Hepatocyte (in vitro differentiated cells): ENCODE measurements at regions not wholly inside any gene's neighbourhood (a gene's known extent, or its start where the extent isn't known, plus 50 kb on each side); places are given as distances from the start of the nearest gene placed in this dataset.

Experiments
- DNase-seq: peaks from one replicate; pipeline ENCODE4 v3.0.0-alpha.2; 2016; ENCODE audit warnings: low spot score
- H2AFZ ChIP-seq: fragments of 200-600 bp; sonication (generic); 2 replicates; pipeline ENCODE4 v1.6.0; 2016; ENCODE audit warnings: antibody characterized with exemption, mild to moderate bottlenecking
- H3K27ac ChIP-seq: fragments of 200-600 bp; sonication (generic); 2 replicates; pipeline ENCODE4 v1.5.1; 2016; ENCODE audit warnings: mild to moderate bottlenecking
- H3K27me3 ChIP-seq: fragments of 200-600 bp; sonication (generic); 2 replicates; pipeline ENCODE4 v1.6.1; 2016
- H3K36me3 ChIP-seq: fragments of 200-600 bp; sonication (generic); replicated peaks from 2 replicates; pipeline ENCODE4 v1.5.1; 2016; ENCODE audit warnings: low read depth; ENCODE audit not compliant: insufficient read depth
- H3K4me1 ChIP-seq: fragments of 200-600 bp; sonication (generic); 2 replicates; pipeline ENCODE4 v1.5.1; 2016; ENCODE audit warnings: mild to moderate bottlenecking, moderate library complexity; ENCODE audit not compliant: insufficient read depth
- H3K4me2 ChIP-seq: fragments of 200-600 bp; sonication (generic); 2 replicates; pipeline ENCODE4 v1.6.0; 2016
- H3K4me3 ChIP-seq: fragments of 200-600 bp; sonication (generic); 2 replicates; pipeline ENCODE4 v1.5.1; 2016; ENCODE audit warnings: mild to moderate bottlenecking
- H3K79me2 ChIP-seq: fragments of 200-600 bp; sonication (generic); 2 replicates; pipeline ENCODE4 v1.6.0; 2017; ENCODE audit warnings: mild to moderate bottlenecking
- H3K9me2 ChIP-seq: fragments of 200-600 bp; sonication (generic); replicated peaks from 2 replicates; pipeline ENCODE4 v1.6.0; 2017; ENCODE audit warnings: mild to moderate bottlenecking; ENCODE audit not compliant: insufficient read depth
- H3K9me3 ChIP-seq: fragments of 200-600 bp; sonication (generic); 2 replicates; pipeline ENCODE4 v1.5.1; 2016; ENCODE audit warnings: low read depth, mild to moderate bottlenecking
- H4K20me1 ChIP-seq: fragments of 200-600 bp; sonication (generic); 2 replicates; pipeline ENCODE4 v1.6.0; 2016; ENCODE audit warnings: mild to moderate bottlenecking; ENCODE audit not compliant: insufficient read depth, poor library complexity, severe bottlenecking
- EZH2 ChIP-seq: fragments of 200-600 bp; sonication (generic); IDR thresholded peaks from 2 replicates; pipeline ENCODE4 v1.6.1; 2016; ENCODE audit warnings: antibody characterized with exemption, mild to moderate bottlenecking, borderline replicate concordance
- EZH2phosphoT487 ChIP-seq: fragments of 200-600 bp; sonication (generic); IDR thresholded peaks from one replicate; pipeline ENCODE4 v1.6.1; 2018; ENCODE audit warnings: antibody characterized with exemption, mild to moderate bottlenecking, low read depth, moderate library complexity; ENCODE audit not compliant: unreplicated experiment, severe bottlenecking
- WGBS: methylation state at CpG from one replicate; pipeline ENCODE4 v1.1.6; 2016; ENCODE audit warnings: low lambda C conversion rate; ENCODE audit errors: missing lambda C conversion rate; 5-methylcytosine and 5-hydroxymethylcytosine counted together
- TF ChIP-seq, protein P1 (sequence below): fragments of 200-600 bp; sonication (generic); IDR thresholded peaks from 2 replicates; pipeline ENCODE4 v1.5.1; 2016; ENCODE audit warnings: antibody characterized with exemption, mild to moderate bottlenecking; ENCODE audit not compliant: poor library complexity

- 46% methylated on average over 1 of the region's 1 CpG for WGBS
- no peak for TF ChIP-seq EZH2
- TF ChIP-seq, protein P1, sequence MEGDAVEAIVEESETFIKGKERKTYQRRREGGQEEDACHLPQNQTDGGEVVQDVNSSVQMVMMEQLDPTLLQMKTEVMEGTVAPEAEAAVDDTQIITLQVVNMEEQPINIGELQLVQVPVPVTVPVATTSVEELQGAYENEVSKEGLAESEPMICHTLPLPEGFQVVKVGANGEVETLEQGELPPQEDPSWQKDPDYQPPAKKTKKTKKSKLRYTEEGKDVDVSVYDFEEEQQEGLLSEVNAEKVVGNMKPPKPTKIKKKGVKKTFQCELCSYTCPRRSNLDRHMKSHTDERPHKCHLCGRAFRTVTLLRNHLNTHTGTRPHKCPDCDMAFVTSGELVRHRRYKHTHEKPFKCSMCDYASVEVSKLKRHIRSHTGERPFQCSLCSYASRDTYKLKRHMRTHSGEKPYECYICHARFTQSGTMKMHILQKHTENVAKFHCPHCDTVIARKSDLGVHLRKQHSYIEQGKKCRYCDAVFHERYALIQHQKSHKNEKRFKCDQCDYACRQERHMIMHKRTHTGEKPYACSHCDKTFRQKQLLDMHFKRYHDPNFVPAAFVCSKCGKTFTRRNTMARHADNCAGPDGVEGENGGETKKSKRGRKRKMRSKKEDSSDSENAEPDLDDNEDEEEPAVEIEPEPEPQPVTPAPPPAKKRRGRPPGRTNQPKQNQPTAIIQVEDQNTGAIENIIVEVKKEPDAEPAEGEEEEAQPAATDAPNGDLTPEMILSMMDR: no peak
- no peak for TF ChIP-seq EZH2phosphoT487
- Histone ChIP-seq H3K9me2 (no peaks in the 10 kb centered on the region), H3K79me2 (no peaks in the 10 kb centered on the region), H3K9me3 (no peaks in the 10 kb centered on the region), H4K20me1 (no peaks in the 10 kb centered on the region), H3K4me1 (no peaks in the 10 kb centered on the region), H3K27me3 (no peaks in the 10 kb centered on the region), H3K36me3 (no peaks in the 10 kb centered on the region), H3K4me3 (no peak overlapping the region), H3K27ac (no peak overlapping the region), H3K4me2 (no peak overlapping the region), H2AFZ (no peak overlapping the region)
- DNase-seq: no peak
Observed at GRCh38 chr11:37598381-37598780, 1000.3 kb upstream of the RAG2 start.

DNA sequence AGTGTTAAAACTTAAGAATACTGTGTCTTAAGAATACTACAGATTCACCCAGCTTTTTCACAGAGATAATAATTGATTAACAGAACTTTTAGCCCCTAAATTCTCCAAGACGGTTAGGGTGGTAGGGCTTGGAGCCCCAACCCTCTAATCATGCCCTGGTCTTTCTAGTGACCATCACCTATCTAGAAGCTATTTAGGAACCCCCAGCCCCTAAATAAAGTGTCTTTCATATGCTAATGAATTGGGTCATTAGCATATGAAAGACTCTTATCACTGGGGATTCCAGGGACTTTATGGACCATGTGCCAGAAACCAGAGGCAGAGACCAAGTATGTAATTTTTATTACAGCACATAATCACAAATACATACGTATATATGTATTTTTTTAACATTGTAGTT lies 999.7 kb upstream of the RAG2 start:
- TF ChIP-seq, protein P1: no peak
- TF ChIP-seq EZH2phosphoT487 (no peak), EZH2 (no peak)
- Histone ChIP-seq H3K4me3 (no peak overlapping the region), H3K9me2 (no peaks in the 10 kb centered on the region), H3K27me3 (no peaks in the 10 kb centered on the region), H2AFZ (no peak overlapping the region), H3K4me1 (no peaks in the 10 kb centered on the region), H3K4me2 (no peak overlapping the region), H4K20me1 (no peaks in the 10 kb centered on the region), H3K36me3 (no peaks in the 10 kb centered on the region), H3K9me3 (no peaks in the 10 kb centered on the region), H3K27ac (no peak overlapping the region), H3K79me2 (no peaks in the 10 kb centered on the region)
- DNase-seq: no peak
- WGBS: 60% methylated on average over 2 of the region's 2 CpGs

DNA sequence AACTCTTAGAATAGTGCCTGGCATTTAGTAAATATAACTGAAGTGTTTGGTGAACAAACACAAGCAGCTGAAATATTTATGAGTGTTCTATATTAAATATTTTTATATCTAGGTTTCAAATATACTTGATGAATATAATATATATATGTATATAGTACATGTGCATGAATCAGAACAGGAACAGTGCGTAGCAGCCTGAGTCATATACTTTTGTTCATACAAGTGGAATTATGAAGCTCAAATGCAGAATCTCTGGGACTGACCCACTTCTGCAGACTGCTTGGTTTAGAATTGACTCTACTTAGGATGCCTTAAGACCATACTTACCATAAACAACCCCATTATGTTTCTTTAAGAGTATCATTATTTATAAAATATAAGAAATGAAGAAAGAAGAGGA lies 997.8 kb upstream of the RAG2 start:
- Histone ChIP-seq H3K27ac (no peak overlapping the region), H3K4me1 (no peaks in the 10 kb centered on the region), H3K9me3 (no peaks in the 10 kb centered on the region), H3K9me2 (no peaks in the 10 kb centered on the region), H3K4me3 (no peak overlapping the region), H3K4me2 (no peak overlapping the region), H4K20me1 (no peaks in the 10 kb centered on the region), H3K36me3 (no peaks in the 10 kb centered on the region), H3K79me2 (no peaks in the 10 kb centered on the region), H2AFZ (no peak overlapping the region), H3K27me3 (no peaks in the 10 kb centered on the region)
- 69% methylated on average over 1 of the region's 1 CpG for WGBS
- no peak for DNase-seq
- TF ChIP-seq EZH2phosphoT487 (no peak), EZH2 (no peak)
- TF ChIP-seq, protein P1: no peak

DNA sequence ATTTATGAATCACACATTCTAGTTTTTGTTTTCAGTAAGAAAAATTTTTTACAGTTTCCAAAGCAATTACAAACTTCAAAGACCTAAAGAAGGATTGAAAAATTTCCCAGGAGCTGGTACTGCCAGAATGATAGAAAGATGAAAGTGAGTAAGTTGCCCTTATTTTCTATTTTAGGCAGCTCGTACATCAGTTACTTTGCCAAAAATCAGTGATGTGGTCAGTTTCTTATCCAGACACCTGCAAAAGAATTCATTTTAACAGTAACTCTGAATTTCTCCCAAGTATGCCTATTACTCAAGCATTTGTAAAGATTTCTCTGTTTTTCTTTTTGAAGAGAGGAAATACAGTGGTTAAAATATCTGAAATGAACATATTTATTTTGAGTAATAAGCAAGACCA lies 976.3 kb upstream of the RAG2 start:
- Histone ChIP-seq H3K4me3 (no peak overlapping the region), H4K20me1 (no peaks in the 10 kb centered on the region), H3K36me3 (no peaks in the 10 kb centered on the region), H3K27me3 (no peaks in the 10 kb centered on the region), H3K27ac (no peak overlapping the region), H3K4me2 (no peak overlapping the region), H3K9me2 (no peaks in the 10 kb centered on the region), H3K79me2 (no peaks in the 10 kb centered on the region), H2AFZ (no peak overlapping the region), H3K4me1 (no peaks in the 10 kb centered on the region), H3K9me3 (no peaks in the 10 kb centered on the region)
- WGBS: 83% methylated on average over 1 of the region's 1 CpG
- TF ChIP-seq EZH2 (no peak), EZH2phosphoT487 (no peak)
- TF ChIP-seq, protein P1: no peak
- DNase-seq: no peak
